H9 (cell line): ENCODE measurements at regions not wholly inside any gene's neighbourhood (a gene's known extent, or its start where the extent isn't known, plus 50 kb on each side); places are given as distances from the start of the nearest gene placed in this dataset.

Source experiments
- DNase-seq: peaks from one replicate; pipeline ENCODE4 v3.0.0-alpha.2; 2017
- H2AFZ ChIP-seq: one replicate; pipeline ENCODE4 v1.6.1; 2013; ENCODE audit warnings: mild to moderate bottlenecking, low read length, control low read depth, moderate library complexity
- H2AK5ac ChIP-seq: 2 replicates; pipeline ENCODE4 v1.6.1; 2013; ENCODE audit warnings: low read length, control low read depth, mixed read lengths; ENCODE audit not compliant: insufficient read length
- H2BK120ac ChIP-seq: one replicate; pipeline ENCODE4 v1.6.1; 2013; ENCODE audit warnings: low read depth, mild to moderate bottlenecking, low read length, control low read depth, inconsistent platforms; ENCODE audit not compliant: poor library complexity, severe bottlenecking
- H2BK12ac ChIP-seq: 2 replicates; pipeline ENCODE4 v1.6.1; 2013; ENCODE audit warnings: low read length, control low read depth, mixed read lengths, low read depth; ENCODE audit not compliant: insufficient read length
- H2BK15ac ChIP-seq: 2 replicates; pipeline ENCODE4 v1.6.1; 2013; ENCODE audit warnings: low read depth, low read length, control low read depth
- H2BK20ac ChIP-seq: one replicate; pipeline ENCODE4 v1.6.1; 2013; ENCODE audit warnings: low read depth, mild to moderate bottlenecking, low read length, control low read depth, inconsistent platforms; ENCODE audit not compliant: poor library complexity, severe bottlenecking
- H2BK5ac ChIP-seq: 2 replicates; pipeline ENCODE4 v1.6.1; 2013; ENCODE audit warnings: low read length, control low read depth, mixed read lengths; ENCODE audit not compliant: insufficient read length
- H3K14ac ChIP-seq: 2 replicates; pipeline ENCODE4 v1.6.1; 2013; ENCODE audit warnings: low read length, control low read depth; ENCODE audit not compliant: insufficient read depth
- H3K18ac ChIP-seq: 2 replicates; pipeline ENCODE4 v1.6.1; 2013; ENCODE audit warnings: low read depth, mild to moderate bottlenecking, mixed read lengths, low read length, control low read depth; ENCODE audit not compliant: insufficient read length
- H3K23ac ChIP-seq: 2 replicates; pipeline ENCODE4 v1.6.1; 2013; ENCODE audit warnings: low read length, control low read depth, mixed read lengths, low read depth; ENCODE audit not compliant: insufficient read length
- H3K23me2 ChIP-seq: 2 replicates; pipeline ENCODE4 v1.6.1; 2013; ENCODE audit warnings: low read depth, mild to moderate bottlenecking, mixed read lengths, low read length, control low read depth; ENCODE audit not compliant: insufficient read length, poor library complexity, severe bottlenecking
- H3K27ac ChIP-seq: 2 replicates; pipeline ENCODE4 v1.5.1; 2013; ENCODE audit warnings: low read length, control low read depth, mixed read lengths, low read depth; ENCODE audit not compliant: insufficient read length
- H3K27me3 ChIP-seq: 2 replicates; pipeline ENCODE4 v1.6.1; 2013; ENCODE audit warnings: low read length, control low read depth, inconsistent platforms; ENCODE audit not compliant: insufficient read depth
- H3K4ac ChIP-seq: 2 replicates; pipeline ENCODE4 v1.6.1; 2013; ENCODE audit warnings: low read depth, mild to moderate bottlenecking, control low read depth, inconsistent platforms, low read length, moderate library complexity
- H3K4me1 ChIP-seq: 2 replicates; pipeline ENCODE4 v1.6.1; 2013; ENCODE audit warnings: low read length, control low read depth, inconsistent platforms; ENCODE audit not compliant: insufficient read depth
- H3K4me2 ChIP-seq: 2 replicates; pipeline ENCODE4 v1.6.1; 2013; ENCODE audit warnings: low read length, control low read depth, mixed read lengths; ENCODE audit not compliant: insufficient read length, insufficient read depth
- H3K56ac ChIP-seq: 2 replicates; pipeline ENCODE4 v1.6.1; 2013; ENCODE audit warnings: low read depth, mild to moderate bottlenecking, mixed read lengths, low read length, control low read depth; ENCODE audit not compliant: insufficient read length
- H3K79me1 ChIP-seq: 2 replicates; pipeline ENCODE4 v1.6.1; 2013; ENCODE audit warnings: low read depth, mild to moderate bottlenecking, moderate library complexity, low read length, control low read depth, inconsistent platforms; ENCODE audit not compliant: insufficient read depth, poor library complexity, severe bottlenecking
- H3K79me2 ChIP-seq: 2 replicates; pipeline ENCODE4 v1.6.1; 2013; ENCODE audit warnings: low read length, control low read depth, inconsistent platforms; ENCODE audit not compliant: insufficient read depth
- H3K9ac ChIP-seq: 2 replicates; pipeline ENCODE4 v1.6.1; 2013; ENCODE audit warnings: low read length, control low read depth, mixed read lengths; ENCODE audit not compliant: insufficient read length; ENCODE audit errors: extremely low read depth
- H3K9me3 ChIP-seq: one replicate; pipeline ENCODE4 v1.6.1; 2013; ENCODE audit warnings: low read depth, low read length, inconsistent platforms; ENCODE audit not compliant: control insufficient read depth
- H3T11ph ChIP-seq: one replicate; pipeline ENCODE4 v1.6.1; 2013; ENCODE audit warnings: mild to moderate bottlenecking, low read length, control low read depth, inconsistent platforms
- H4K20me1 ChIP-seq: one replicate; pipeline ENCODE4 v1.6.1; 2013; ENCODE audit not compliant: control insufficient read depth, insufficient read length, insufficient read depth
- H4K5ac ChIP-seq: 2 replicates; pipeline ENCODE4 v1.6.1; 2013; ENCODE audit warnings: low read depth, mild to moderate bottlenecking, mixed read lengths, low read length, control low read depth; ENCODE audit not compliant: insufficient read length
- H4K8ac ChIP-seq: replicated peaks from 2 replicates; pipeline ENCODE4 v1.6.1; 2013; ENCODE audit warnings: low read length, control low read depth, mixed read lengths, low read depth; ENCODE audit not compliant: insufficient read length
- H4K91ac ChIP-seq: 2 replicates; pipeline ENCODE4 v1.6.1; 2013; ENCODE audit warnings: low read depth, mild to moderate bottlenecking, moderate library complexity, mixed read lengths, low read length, control low read depth; ENCODE audit not compliant: insufficient read length
- H3K27ac Mint-ChIP-seq, 3 experiments: 2 replicates in 2 of 3; 3 replicates in 1 of 3; pipeline ENCODE4 v1.8.0; 2020 to 2021; ENCODE audit warnings: mixed read lengths in 3 of 3, mild to moderate bottlenecking in 1 of 3, moderate library complexity in 1 of 3
- H3K27me3 Mint-ChIP-seq: 2 replicates; pipeline ENCODE4 v1.8.0; 2021; ENCODE audit warnings: low read depth, mild to moderate bottlenecking, moderate library complexity, mixed read lengths
- H3K36me3 Mint-ChIP-seq, 3 experiments: 2 replicates in 2 of 3; 3 replicates in 1 of 3; pipeline ENCODE4 v1.8.0; 2020 to 2021; ENCODE audit warnings: low read depth in 3 of 3, mixed read lengths in 3 of 3; ENCODE audit not compliant: insufficient read depth in 1 of 3
- H3K4me1 Mint-ChIP-seq, 2 experiments: 2 replicates each; pipeline ENCODE4 v1.8.0; 2020; ENCODE audit warnings: mixed read lengths in 2 of 2
- H3K4me3 Mint-ChIP-seq, 2 experiments: 2 replicates in 1 of 2; 3 replicates in 1 of 2; pipeline ENCODE4 v1.8.0; 2020 to 2021; ENCODE audit warnings: mild to moderate bottlenecking in 2 of 2, mixed read lengths in 2 of 2, moderate library complexity in 1 of 2
- H3K9me3 Mint-ChIP-seq, 2 experiments: 2 replicates in 1 of 2; 3 replicates in 1 of 2; pipeline ENCODE4 v1.8.0; 2020; ENCODE audit warnings: mild to moderate bottlenecking in 2 of 2, mixed read lengths in 2 of 2, moderate library complexity in 1 of 2
- CTCF ChIP-seq: fragments of 200-600 bp; sonication (generic); conservative IDR thresholded peaks from 3 replicates; pipeline ENCODE4 v1.8.0; 2021; ENCODE audit warnings: antibody characterized with exemption, mild to moderate bottlenecking
- WGBS: extraction: QIAGEN DNeasy Blood & Tissue Kit; methylation state at CpG from one replicate; pipeline ENCODE4 v1.1.7; 2013; ENCODE audit warnings: missing lambda C conversion rate, low lambda C conversion rate, mixed read lengths; ENCODE audit not compliant: insufficient read length; ENCODE audit errors: extremely low coverage; 5-methylcytosine and 5-hydroxymethylcytosine counted together

GRCh38 chr13:40094056-40094455, 438.6 kb downstream of the COG6 start:
- H3K4me1 ChIP-seq = peaks cover 2% of the 10 kb centered on the region; the same call in 1 of the 2 replicates
- H2BK15ac ChIP-seq = no peak overlapping the region
- no peak overlapping the region for H4K5ac ChIP-seq
- Mint-ChIP-seq H3K27ac (no peak overlapping the region), H3K4me3 (no peak overlapping the region), H3K27me3 (no peaks in the 10 kb centered on the region; the same call in 1 of the 2 replicates), H3K36me3 (peaks cover 3 to 7% (median 7%) of the 10 kb centered on the region in 3 experiments; a peak in 6 of 7 replicates), H3K9me3 (peaks cover 7% of the 10 kb centered on the region in 2 experiments; a peak in 4 of 5 replicates), H3K4me1 (peaks cover 22 to 23% of the 10 kb centered on the region in 2 experiments)
- TF ChIP-seq CTCF = no peak
- H3K4me2 ChIP-seq = no peak overlapping the region
- H3K27ac ChIP-seq = no peak overlapping the region
- H3T11ph ChIP-seq = no peak overlapping the region
- no peak overlapping the region for H2BK20ac ChIP-seq
- no peaks in the 10 kb centered on the region for H3K79me1 ChIP-seq
- no peak overlapping the region for H3K23ac ChIP-seq
- no peak overlapping the region for H3K9ac ChIP-seq
- no peaks in the 10 kb centered on the region for H4K20me1 ChIP-seq
- no peak overlapping the region for H2BK12ac ChIP-seq
- no peaks in the 10 kb centered on the region for H3K9me3 ChIP-seq
- no peak overlapping the region for H3K18ac ChIP-seq
- no peak overlapping the region for H4K8ac ChIP-seq
- no peak for DNase-seq
- no peak overlapping the region for H2BK5ac ChIP-seq
- no peak overlapping the region for H4K91ac ChIP-seq
- H3K4ac ChIP-seq = no peak overlapping the region
- H3K14ac ChIP-seq = no peak overlapping the region
- no peak overlapping the region for H2BK120ac ChIP-seq
- H3K27me3 ChIP-seq = no peaks in the 10 kb centered on the region
- WGBS = no CpG with 5 or more reads among the region's 4 CpGs
- H2AFZ ChIP-seq = no peak overlapping the region
- H3K79me2 ChIP-seq = no peaks in the 10 kb centered on the region
- no peak overlapping the region for H2AK5ac ChIP-seq
- H3K23me2 ChIP-seq = no peaks in the 10 kb centered on the region
- H3K56ac ChIP-seq = no peak overlapping the region
